Brain microvascular endothelial cell (primary cell): ENCODE measurements at regions not wholly inside any gene's neighbourhood (a gene's known extent, or its start where the extent isn't known, plus 50 kb on each side); places are given as distances from the start of the nearest gene placed in this dataset.

ENCODE experiments used
- DNase-seq: peaks from one replicate; pipeline ENCODE4 v3.0.0-alpha.2; 2020
- H3K27ac ChIP-seq: fragments of 250-450 bp; sonication (Bioruptor Pico); 2 replicates; pipeline ENCODE4 v1.5.1; 2020; ENCODE audit warnings: mild to moderate bottlenecking, moderate library complexity
- H3K27me3 ChIP-seq: fragments of 250-450 bp; sonication (Bioruptor Pico); replicated peaks from 2 replicates; pipeline ENCODE4 v1.5.1; 2020; ENCODE audit warnings: mild to moderate bottlenecking
- H3K36me3 ChIP-seq: fragments of 250-450 bp; sonication (Bioruptor Pico); replicated peaks from 2 replicates; pipeline ENCODE4 v1.5.1; 2020; ENCODE audit warnings: mild to moderate bottlenecking
- H3K4me3 ChIP-seq: 2 replicates; pipeline ENCODE4 v1.5.1; 2011; ENCODE audit warnings: low read depth, mild to moderate bottlenecking, control low read depth, low read length, moderate library complexity
- in situ Hi-C: cut with HindIII; loops from 2 replicates; pipeline ENCODE4 v1.10.0; 2017; ENCODE audit warnings: low sequenced_read_pairs, low pct_ligation_motif_present
- TF ChIP-seq, protein P1 (sequence below): IDR thresholded peaks from 2 replicates; pipeline ENCODE4 v1.5.1; 2011; ENCODE audit warnings: low read depth, mild to moderate bottlenecking, moderate library complexity, low read length, control low read depth, inconsistent platforms; ENCODE audit errors: missing control alignments

DNA sequence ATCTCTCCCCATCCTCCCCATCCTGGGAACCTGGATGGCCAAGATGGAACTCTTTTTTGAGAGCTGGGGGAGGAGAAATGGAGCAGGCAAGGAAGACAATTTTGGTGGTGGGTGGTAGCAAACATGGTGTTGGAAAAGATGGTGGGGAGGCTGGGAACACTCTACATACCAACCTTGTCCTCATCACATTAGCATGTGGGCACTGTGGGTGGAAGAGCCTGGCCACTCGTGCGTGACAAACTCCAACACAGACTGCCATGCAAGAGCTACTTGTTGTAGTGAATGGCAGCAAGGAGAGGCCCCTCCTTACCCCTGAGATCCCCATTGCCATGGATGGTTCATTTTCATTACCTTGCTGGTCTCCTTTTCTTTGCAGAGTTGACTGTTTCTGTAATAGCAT is 262.6 kb downstream of the RPLP1 start:
- TF ChIP-seq, protein P1, sequence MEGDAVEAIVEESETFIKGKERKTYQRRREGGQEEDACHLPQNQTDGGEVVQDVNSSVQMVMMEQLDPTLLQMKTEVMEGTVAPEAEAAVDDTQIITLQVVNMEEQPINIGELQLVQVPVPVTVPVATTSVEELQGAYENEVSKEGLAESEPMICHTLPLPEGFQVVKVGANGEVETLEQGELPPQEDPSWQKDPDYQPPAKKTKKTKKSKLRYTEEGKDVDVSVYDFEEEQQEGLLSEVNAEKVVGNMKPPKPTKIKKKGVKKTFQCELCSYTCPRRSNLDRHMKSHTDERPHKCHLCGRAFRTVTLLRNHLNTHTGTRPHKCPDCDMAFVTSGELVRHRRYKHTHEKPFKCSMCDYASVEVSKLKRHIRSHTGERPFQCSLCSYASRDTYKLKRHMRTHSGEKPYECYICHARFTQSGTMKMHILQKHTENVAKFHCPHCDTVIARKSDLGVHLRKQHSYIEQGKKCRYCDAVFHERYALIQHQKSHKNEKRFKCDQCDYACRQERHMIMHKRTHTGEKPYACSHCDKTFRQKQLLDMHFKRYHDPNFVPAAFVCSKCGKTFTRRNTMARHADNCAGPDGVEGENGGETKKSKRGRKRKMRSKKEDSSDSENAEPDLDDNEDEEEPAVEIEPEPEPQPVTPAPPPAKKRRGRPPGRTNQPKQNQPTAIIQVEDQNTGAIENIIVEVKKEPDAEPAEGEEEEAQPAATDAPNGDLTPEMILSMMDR: no peak
- in situ Hi-C loops: no loop called here
- Histone ChIP-seq H3K27ac (no peak overlapping the region), H3K36me3 (no peaks in the 10 kb centered on the region), H3K4me3 (no peak overlapping the region), H3K27me3 (no peaks in the 10 kb centered on the region)
- DNase-seq: no peak

- no peak overlapping the region for H3K27ac ChIP-seq
- in situ Hi-C loops: no loop called here
- TF ChIP-seq, protein P1: no peak
- no peak overlapping the region for H3K4me3 ChIP-seq
- no peak for DNase-seq
- no peaks in the 10 kb centered on the region for H3K36me3 ChIP-seq
- H3K27me3 ChIP-seq: no peaks in the 10 kb centered on the region
Measured at GRCh38 chr15:69718436-69718835, 265.8 kb downstream of the RPLP1 start.

DNA sequence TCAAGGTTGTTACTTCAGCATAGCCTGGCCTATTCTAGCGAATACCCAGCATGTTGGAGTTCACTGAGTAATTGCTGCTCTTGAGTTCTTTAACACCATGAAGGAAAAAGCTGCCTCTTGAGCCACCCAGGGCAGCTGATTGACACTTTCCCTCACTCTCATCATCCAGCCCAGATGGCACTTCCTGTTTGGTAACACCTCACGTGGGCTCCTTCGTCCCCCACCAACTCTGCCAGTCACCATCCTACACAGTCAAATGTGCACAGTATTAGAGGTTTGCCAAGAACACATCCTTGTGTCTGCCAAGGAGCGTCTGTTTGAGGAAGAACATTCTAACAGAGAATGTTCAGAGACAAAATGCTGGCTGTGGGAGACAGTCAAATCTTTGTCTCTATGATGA is 266.3 kb downstream of the RPLP1 start:
- Histone ChIP-seq H3K27ac (no peak overlapping the region), H3K4me3 (no peak overlapping the region), H3K27me3 (no peaks in the 10 kb centered on the region), H3K36me3 (no peaks in the 10 kb centered on the region)
- TF ChIP-seq, protein P1: no peak
- no peak for DNase-seq
- in situ Hi-C loops: no loop called here

GRCh38 chr15:69719527-69720240 is 267.1 kb downstream of the RPLP1 start:
- no peak for DNase-seq
- no peaks in the 10 kb centered on the region for H3K36me3 ChIP-seq
- H3K27me3 ChIP-seq: no peaks in the 10 kb centered on the region
- H3K27ac ChIP-seq: no peak overlapping the region
- H3K4me3 ChIP-seq: no peak overlapping the region
- in situ Hi-C loops: no loop called here
- TF ChIP-seq, protein P1: no peak

- DNase-seq: no peak
- in situ Hi-C loops: no loop called here
- Histone ChIP-seq H3K27ac (no peak overlapping the region), H3K36me3 (no peaks in the 10 kb centered on the region), H3K4me3 (no peak overlapping the region), H3K27me3 (no peaks in the 10 kb centered on the region)
- TF ChIP-seq, protein P1: no peak
Measured at GRCh38 chr15:69720536-69720935, 267.9 kb downstream of the RPLP1 start.

DNA sequence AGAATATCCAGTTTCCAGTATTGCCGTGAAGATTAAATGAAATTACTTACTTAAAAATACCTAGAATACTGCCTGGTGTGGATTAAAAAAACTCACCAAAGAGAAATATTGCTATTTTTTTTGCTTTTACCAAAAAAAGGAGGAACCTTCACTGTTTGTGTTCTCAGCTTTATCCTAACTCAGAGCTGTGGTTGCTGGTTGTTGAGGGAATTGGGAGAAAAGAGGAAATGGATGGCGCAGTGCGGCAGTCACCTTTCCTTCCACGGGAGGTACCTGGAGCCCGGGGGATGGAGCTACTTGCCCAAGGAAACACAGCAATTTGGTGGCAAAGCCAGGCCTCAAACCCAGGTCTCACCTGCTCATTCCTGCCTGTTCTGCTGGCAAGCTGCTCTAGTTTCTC is 270.3 kb downstream of the RPLP1 start:
- TF ChIP-seq, protein P1: no peak
- Histone ChIP-seq H3K4me3 (no peak overlapping the region), H3K27ac (no peak overlapping the region), H3K27me3 (no peaks in the 10 kb centered on the region), H3K36me3 (no peaks in the 10 kb centered on the region)
- in situ Hi-C loops: no loop called here
- no peak for DNase-seq
